ENCODE measurements at regions not wholly inside any gene's neighbourhood (a gene's known extent, or its start where the extent isn't known, plus 50 kb on each side); places are given as distances from the start of the nearest gene placed in this dataset.

DNA sequence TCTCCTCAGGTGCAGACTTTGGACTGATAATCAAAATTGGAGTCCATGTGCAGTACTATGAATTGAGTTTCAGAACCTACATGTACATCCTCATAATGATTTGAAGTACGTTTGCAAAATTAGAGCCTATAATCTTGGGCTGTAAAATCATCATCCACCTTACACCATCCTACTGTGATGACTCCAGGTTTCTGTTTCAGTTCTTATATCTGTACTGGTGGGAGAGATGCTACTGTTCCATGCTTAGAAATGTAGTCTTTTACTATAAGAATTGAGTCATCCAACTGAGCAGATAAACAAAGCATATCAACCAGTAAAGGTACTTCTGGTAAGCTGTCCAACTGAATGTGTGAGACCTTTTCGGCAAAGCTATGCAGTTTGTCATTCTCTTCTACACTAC lies 586.3 kb upstream of the FAM174A start:
- TF ChIP-seq, protein P1, sequence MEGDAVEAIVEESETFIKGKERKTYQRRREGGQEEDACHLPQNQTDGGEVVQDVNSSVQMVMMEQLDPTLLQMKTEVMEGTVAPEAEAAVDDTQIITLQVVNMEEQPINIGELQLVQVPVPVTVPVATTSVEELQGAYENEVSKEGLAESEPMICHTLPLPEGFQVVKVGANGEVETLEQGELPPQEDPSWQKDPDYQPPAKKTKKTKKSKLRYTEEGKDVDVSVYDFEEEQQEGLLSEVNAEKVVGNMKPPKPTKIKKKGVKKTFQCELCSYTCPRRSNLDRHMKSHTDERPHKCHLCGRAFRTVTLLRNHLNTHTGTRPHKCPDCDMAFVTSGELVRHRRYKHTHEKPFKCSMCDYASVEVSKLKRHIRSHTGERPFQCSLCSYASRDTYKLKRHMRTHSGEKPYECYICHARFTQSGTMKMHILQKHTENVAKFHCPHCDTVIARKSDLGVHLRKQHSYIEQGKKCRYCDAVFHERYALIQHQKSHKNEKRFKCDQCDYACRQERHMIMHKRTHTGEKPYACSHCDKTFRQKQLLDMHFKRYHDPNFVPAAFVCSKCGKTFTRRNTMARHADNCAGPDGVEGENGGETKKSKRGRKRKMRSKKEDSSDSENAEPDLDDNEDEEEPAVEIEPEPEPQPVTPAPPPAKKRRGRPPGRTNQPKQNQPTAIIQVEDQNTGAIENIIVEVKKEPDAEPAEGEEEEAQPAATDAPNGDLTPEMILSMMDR (IDR thresholded peaks at IDR 0.05; ENCODE audit: unreplicated experiment) = no peak
- no peak for DNase-seq
- Mint-ChIP-seq H3K27ac (ENCODE audit: unreplicated experiment) (no peak overlapping the region), H3K4me1 (ENCODE audit: low read depth, unreplicated experiment) (no peaks in the 10 kb centered on the region), H3K27me3 (ENCODE audit: unreplicated experiment) (no peaks in the 10 kb centered on the region), H3K36me3 (ENCODE audit: insufficient read depth, unreplicated experiment) (no peaks in the 10 kb centered on the region), H3K9me3 (ENCODE audit: low read depth, unreplicated experiment) (no peaks in the 10 kb centered on the region), H3K4me3 (ENCODE audit: low read depth, unreplicated experiment) (no peak overlapping the region)
- CTCF ChIA-PET = no interaction called here
- no TSS peak for BruUV-seq (replicated peaks)
- intact Hi-C loops (cut with micrococcal nuclease; ENCODE audit: unreplicated experiment) = no loop called here

DNA sequence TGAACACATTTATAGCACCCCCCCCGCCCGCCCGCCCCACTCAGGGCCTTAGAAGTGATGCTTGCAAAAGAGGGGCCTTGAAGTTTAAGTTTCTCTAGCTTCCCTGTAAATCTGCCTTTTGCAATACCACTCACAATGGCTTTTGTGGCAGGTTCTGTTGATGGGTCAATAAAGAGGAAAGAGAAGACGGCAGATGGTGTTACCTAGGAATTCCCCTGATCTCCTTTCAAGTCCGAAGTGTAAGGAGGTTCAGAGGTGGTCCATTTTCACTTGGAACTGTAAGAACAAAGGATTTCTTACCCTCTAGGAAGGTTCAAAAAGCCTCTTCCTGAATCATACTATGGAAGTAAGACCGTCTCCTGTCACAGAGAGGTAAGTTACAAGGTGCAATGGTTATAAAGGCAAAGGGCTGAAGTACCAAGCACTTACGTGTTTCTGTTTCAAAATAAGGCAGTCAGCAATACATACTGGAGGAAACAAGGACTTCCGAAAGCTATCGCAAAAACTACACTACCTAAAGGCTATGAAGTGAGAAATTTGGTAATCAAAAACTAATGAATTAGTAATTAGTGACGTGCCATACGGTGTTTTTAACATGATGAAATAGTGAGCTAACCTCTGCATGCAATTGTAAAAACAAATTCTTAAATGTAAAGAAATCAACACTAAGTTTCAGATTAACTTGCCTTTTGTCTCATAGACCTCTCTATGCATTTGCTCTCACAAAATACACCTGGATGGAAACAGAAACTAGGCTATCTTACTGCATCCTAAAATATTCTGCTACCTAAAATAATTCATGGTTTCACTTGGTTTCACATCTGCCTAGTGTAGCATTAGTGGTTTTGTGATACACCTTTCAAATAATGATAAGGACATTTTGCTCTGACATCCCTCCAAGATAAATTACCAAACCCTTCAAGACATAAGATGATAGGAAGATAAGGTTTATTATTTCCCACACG lies 589.4 kb upstream of the FAM174A start:
- Mint-ChIP-seq H3K36me3 (ENCODE audit: insufficient read depth, unreplicated experiment) (no peaks in the 10 kb centered on the region), H3K4me1 (ENCODE audit: low read depth, unreplicated experiment) (no peaks in the 10 kb centered on the region), H3K9me3 (ENCODE audit: low read depth, unreplicated experiment) (no peaks in the 10 kb centered on the region), H3K27me3 (ENCODE audit: unreplicated experiment) (no peaks in the 10 kb centered on the region), H3K27ac (ENCODE audit: unreplicated experiment) (no peak overlapping the region), H3K4me3 (ENCODE audit: low read depth, unreplicated experiment) (no peak overlapping the region)
- CTCF ChIA-PET = no interaction called here
- BruUV-seq (replicated peaks) = no TSS peak
- DNase-seq = no peak
- intact Hi-C loops (cut with micrococcal nuclease; ENCODE audit: unreplicated experiment) = no loop called here
- TF ChIP-seq, protein P1 (IDR thresholded peaks at IDR 0.05; ENCODE audit: unreplicated experiment) = no peak

DNA sequence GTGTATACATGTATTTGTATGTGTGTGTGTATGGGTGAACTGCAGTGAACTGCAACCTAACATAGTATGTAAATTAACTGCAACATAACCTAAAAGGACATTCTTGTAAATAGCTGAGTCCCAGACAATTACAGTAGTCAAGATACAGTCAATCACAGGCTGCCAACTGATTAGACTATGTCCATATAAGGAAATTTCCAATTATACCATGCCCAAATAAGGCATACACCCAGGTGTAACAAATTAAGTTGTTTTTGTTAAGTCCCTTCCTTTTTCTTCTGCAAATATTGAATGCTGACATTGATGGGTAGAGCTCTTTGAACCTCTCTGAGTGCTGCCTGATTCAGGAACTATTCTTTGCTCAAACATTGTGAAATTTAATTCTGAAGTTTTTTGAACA lies 594.6 kb upstream of the FAM174A start:
- no peak overlapping the region for H3K27ac Mint-ChIP-seq (ENCODE audit: unreplicated experiment)
- no peaks in the 10 kb centered on the region for H3K36me3 Mint-ChIP-seq (ENCODE audit: insufficient read depth, unreplicated experiment)
- BruUV-seq (replicated peaks) = no TSS peak
- intact Hi-C loops (cut with micrococcal nuclease; ENCODE audit: unreplicated experiment) = no loop called here
- DNase-seq = no peak
- CTCF ChIA-PET = no interaction called here
- H3K4me1 Mint-ChIP-seq (ENCODE audit: low read depth, unreplicated experiment) = no peaks in the 10 kb centered on the region
- TF ChIP-seq, protein P1 (IDR thresholded peaks at IDR 0.05; ENCODE audit: unreplicated experiment) = no peak
- no peak overlapping the region for H3K4me3 Mint-ChIP-seq (ENCODE audit: low read depth, unreplicated experiment)
- no peaks in the 10 kb centered on the region for H3K27me3 Mint-ChIP-seq (ENCODE audit: unreplicated experiment)
- no peaks in the 10 kb centered on the region for H3K9me3 Mint-ChIP-seq (ENCODE audit: low read depth, unreplicated experiment)

DNA sequence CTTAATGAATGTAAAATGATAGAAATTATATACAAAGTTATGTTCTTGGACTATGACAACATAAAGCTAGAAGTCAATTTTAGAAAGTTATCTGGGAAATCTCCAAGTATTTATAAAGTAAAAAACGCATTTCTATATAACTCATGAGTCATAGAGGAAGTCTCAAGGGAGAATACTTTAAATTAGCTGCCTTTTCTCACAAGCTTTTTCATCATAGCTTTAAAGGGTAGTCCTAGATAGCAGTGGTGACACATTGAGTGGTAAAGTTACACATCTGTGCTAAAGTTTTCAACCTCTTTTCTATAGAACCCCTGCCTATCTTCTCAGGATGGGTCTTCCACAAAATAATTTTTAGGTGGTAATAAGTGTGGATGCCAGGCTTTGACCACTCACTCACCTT lies 598.3 kb upstream of the FAM174A start:
- no peak for DNase-seq
- Mint-ChIP-seq H3K27me3 (ENCODE audit: unreplicated experiment) (no peaks in the 10 kb centered on the region), H3K4me1 (ENCODE audit: low read depth, unreplicated experiment) (no peaks in the 10 kb centered on the region), H3K27ac (ENCODE audit: unreplicated experiment) (no peak overlapping the region), H3K36me3 (ENCODE audit: insufficient read depth, unreplicated experiment) (no peaks in the 10 kb centered on the region), H3K4me3 (ENCODE audit: low read depth, unreplicated experiment) (no peak overlapping the region), H3K9me3 (ENCODE audit: low read depth, unreplicated experiment) (no peaks in the 10 kb centered on the region)
- intact Hi-C loops (cut with micrococcal nuclease; ENCODE audit: unreplicated experiment) = no loop called here
- BruUV-seq (replicated peaks) = no TSS peak
- TF ChIP-seq, protein P1 (IDR thresholded peaks at IDR 0.05; ENCODE audit: unreplicated experiment) = no peak
- CTCF ChIA-PET = no interaction called here
